Amniotic epithelial cell (primary cell): ENCODE measurements at regions not wholly inside any gene's neighbourhood (a gene's known extent, or its start where the extent isn't known, plus 50 kb on each side); places are given as distances from the start of the nearest gene placed in this dataset.

Experiments
- DNase-seq: peaks from one replicate; pipeline ENCODE4 v3.0.0-alpha.2; 2010; ENCODE audit warnings: low read depth

- peak; percentile 49 for DNase-seq
These were observed 56.1 kb upstream of the SLC35G4 start for GRCh38 chr18:11553098-11553940.

GRCh38 chr18:11548916-11549551 is 60.4 kb upstream of the SLC35G4 start:
- DNase-seq, result no peak

GRCh38 chr18:11548396-11548795 is 61.0 kb upstream of the SLC35G4 start:
- no peak for DNase-seq

DNA sequence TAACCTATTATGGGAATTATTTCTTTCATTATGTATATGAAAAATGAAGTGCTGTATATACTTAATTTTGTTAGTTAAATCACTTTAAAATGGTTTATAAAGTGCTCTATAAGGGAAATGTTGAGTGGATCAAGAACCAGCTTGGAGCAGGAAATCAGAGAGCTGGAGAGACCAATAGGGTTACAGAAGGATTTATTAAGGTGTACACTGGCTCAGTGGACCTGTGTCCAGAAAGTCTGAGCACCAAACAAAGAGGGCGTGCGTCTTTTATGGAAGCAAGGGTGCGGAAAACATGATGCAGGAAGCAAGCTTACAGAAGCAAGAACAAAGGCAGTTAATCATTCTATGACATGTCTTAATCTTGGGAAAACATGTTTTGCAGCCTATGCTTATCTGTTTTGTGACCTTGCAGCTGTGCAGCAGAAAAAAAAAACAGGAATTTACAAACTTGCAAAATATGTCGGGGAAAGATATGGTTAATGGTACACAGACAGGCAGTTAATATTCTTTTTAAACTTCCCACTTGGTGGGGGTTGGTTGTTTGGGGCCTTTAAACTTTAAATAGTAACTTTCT is 65.2 kb upstream of the SLC35G4 start:
- DNase-seq, result peak; percentile 2

GRCh38 chr18:11541179-11541578 is 68.2 kb upstream of the SLC35G4 start:
- peak; percentile 36 for DNase-seq

DNA sequence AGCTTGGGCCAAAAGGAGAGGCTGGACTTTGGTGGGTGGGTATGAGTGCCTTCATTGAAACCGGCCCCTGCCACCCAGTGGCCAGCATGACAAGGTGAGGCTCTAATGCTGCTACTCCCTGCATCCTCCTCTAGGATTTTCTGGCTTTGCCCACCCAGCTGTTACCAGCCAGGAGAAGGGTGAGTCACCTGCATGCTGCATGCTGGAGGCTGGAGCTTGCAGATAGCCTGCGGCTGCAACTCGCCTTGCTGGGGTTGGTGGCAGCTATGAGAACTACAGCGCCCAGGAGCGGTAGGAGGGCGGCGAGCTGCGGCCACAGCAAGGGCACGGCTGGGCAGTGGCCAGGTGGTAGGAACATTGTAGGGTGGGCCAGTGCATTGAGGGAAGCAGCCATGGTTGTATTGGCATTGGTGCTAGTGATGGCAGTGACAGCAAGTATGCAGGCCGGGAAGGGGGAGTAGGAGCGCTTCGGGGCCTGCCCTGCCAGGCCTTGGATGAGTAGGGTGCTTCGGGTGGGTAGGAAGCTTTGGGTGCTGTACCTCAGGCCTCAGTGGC is 75.4 kb upstream of the SLC35G4 start:
- DNase-seq, result no peak

DNA sequence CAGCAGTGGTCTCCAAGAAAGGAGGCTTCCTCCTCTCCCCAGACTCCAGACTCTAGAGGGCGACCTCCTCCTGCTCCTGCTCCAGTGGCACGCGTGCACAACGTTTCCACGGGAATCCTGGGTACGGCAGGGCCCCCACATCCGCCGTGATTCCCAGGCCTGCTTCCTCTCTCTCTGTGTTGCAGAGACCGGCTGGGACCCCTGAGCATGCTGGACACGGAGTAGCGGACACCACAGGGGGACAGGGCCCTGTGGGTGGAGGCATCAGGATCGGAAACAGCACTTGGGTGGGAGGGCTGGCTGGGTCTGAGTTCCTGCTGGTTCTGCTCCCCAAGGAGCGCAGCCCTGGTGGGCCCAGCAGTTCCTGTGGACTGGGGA is 75.9 kb upstream of the SLC35G4 start:
- no peak for DNase-seq

- no peak for DNase-seq
These were observed 76.5 kb upstream of the SLC35G4 start for GRCh38 chr18:11532758-11533512.

DNA sequence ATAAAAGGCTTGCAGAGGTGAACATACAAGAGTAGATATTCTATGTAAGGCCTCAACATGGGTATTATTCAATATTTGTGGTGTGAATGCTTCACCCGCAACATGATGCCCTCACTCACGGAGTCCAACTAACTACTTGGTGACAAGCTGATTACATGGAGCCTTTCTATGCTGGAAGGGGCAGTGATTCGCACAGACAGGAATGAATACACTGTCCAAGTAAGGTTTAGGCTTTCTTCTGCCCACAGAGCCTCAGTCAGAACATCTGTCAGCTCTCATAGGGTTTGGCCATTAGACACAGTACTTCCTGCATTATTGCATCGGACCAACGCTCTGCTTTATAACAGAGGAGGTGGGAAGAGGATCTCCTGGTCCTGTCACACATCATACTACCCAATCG is 80.3 kb upstream of the SLC35G4 start:
- DNase-seq, result no peak

DNA sequence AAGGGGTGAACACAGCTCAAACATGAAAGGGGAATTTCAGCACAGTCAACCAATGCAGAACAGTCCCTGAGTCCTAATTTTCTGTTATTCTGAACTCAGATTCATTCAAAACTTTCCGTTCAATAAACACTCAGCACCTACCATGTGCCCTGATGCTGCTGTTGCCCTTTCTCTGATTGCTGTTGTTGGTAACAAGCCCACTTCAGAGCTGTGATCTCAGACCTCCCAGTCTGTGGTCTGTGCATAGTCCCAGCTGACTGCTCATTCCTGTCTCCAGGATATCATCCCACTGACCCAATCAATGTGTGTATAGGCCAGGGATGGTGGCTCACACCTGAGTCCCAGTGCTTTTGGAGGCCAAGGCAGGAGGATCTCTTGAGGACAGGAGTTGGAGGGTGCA is 82.7 kb upstream of the SLC35G4 start:
- DNase-seq, result no peak

DNA sequence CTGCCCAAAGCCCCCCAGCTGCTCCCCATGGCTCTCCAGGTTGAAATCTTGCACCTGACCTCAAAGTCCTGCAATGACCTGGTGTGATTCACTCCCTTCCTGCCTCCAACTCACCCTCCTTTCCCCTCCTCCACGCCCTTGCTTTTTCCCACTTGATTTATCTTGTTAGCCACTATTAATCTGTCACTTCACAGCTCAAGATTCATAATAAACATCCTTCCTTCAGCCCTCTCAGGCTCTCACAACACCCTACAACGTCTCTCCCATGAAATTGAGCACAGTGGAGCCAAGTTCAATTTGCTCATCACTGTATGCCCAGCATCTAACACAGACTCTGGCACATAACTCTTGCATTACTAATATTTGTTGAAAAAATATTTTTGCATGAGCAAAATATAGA is 85.6 kb upstream of the SLC35G4 start:
- DNase-seq, result no peak

GRCh38 chr18:11522992-11523391 is 86.4 kb upstream of the SLC35G4 start:
- DNase-seq, result no peak

GRCh38 chr18:11521853-11522252 is 87.5 kb upstream of the SLC35G4 start:
- no peak for DNase-seq

GRCh38 chr18:11520536-11520935 is 88.9 kb upstream of the SLC35G4 start:
- DNase-seq, result no peak

- peak; percentile 47 for DNase-seq
These were observed 90.4 kb upstream of the SLC35G4 start for GRCh38 chr18:11518788-11519685.

GRCh38 chr18:11517704-11518103 is 91.7 kb upstream of the SLC35G4 start:
- DNase-seq, result no peak

DNA sequence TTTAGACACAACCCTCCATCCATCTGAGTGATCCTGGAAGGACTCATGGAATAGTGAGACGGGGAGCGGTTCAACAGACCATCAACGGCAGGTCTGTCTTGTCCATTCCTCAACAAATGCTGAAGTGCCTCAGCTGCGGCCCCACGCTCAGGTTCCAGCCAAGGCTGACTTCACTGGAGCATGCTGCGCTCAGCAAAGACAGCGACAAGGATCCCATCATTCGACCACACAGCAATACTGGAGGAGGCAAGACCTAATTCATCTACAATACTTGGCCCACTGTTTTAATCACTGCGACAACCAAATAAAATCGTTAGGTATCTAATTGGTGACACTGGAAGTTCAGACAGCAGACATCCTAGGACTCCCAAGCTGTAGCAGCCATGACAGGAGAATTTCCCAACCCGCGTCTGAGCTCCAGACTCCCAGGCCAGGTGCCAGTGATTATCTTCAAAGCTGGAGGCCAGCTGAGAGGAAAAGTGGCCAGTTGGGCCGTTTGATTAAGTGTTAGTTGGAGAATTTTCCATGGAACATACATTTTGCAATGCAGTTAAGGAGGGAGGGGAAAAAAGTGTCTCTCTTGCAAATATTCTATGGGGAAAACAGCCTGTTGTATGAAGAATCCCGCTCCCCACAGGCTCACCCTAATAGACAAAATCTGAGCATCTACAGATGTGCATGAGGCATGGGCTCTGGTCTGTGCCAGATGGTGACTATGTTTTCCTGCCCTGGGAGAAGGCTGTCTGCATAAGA is 92.5 kb upstream of the SLC35G4 start:
- no peak for DNase-seq

GRCh38 chr18:11514267-11514666 is 95.1 kb upstream of the SLC35G4 start:
- no peak for DNase-seq

DNA sequence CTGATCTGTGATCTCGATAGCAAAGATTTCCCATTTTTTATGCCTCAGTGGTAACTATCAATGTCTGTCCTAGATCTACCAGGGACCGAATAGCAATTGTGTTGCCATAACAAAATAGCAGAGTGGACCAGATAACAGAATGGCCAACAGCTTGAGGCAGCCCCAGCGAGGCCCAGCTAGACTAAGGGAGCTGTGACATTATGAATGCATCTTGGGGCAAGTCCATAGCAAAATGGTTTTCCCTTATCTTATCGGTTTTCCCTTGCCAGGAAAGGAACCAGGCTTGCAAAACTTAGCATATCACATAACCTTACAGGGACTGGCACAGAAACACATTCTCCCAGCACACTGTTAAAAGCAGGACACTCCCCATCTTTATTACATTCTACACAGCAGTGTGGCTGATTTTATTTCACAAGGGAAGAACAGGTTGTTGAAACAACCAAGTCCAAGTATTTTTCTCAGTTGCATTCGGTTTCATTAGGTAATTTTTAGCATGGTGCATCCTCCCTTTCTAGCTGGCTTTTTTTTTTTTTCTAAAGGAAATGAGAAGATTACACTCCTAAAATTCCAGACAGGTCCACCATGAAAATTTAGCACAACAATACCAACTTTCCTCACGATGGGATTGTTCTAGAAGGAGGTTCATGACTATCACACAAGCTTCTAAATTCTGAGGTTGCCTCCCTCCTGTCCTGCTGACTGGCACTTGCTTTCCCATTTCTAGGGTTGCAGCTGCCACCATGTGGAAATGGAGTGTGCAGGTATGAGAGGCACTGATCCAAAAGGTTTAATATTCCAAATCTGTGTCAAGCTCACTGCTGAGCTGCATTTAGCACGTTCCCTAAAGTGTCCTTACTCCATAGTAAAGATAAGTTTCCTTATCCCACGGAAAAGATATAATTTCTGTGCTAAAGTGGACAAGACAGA is 97.0 kb upstream of the SLC35G4 start:
- peak; percentile 30 for DNase-seq
